Fibroblast of peridontal ligament (primary cell): ENCODE measurements at regions not wholly inside any gene's neighbourhood (a gene's known extent, or its start where the extent isn't known, plus 50 kb on each side); places are given as distances from the start of the nearest gene placed in this dataset.
A peak's percentile ranks its signal among the peaks of the same experiment; 100 is the strongest.
"Not testable (repeated sequence)": the region's sequence is repeated elsewhere in the genome, so short reads cannot be mapped to it uniquely, and the experiment has no call there.

ENCODE experiments used
- DNase-seq: peaks from one replicate; pipeline ENCODE4 v3.0.0-alpha.2; 2010; ENCODE audit errors: extremely low read depth

DNA sequence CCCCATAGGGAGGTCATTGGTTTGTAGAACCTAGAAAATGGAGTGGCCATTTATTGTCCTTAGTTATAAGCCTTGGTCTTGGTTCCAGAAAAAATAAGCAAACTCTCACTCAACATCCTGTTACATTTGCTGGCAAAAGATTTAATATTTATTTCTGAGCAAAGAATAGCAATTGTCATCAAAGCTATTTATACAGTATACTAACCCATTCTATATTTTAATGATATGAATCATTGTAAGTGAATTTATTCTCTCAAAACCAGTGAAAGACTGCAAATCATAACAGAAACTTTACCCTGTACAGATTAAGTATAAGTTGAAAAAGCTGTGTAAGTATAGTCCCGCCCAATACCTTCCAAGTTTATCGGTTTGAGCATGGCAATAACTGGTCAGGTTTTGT, 364.4 kb downstream of the CD109 start:
- DNase-seq = no peak

DNA sequence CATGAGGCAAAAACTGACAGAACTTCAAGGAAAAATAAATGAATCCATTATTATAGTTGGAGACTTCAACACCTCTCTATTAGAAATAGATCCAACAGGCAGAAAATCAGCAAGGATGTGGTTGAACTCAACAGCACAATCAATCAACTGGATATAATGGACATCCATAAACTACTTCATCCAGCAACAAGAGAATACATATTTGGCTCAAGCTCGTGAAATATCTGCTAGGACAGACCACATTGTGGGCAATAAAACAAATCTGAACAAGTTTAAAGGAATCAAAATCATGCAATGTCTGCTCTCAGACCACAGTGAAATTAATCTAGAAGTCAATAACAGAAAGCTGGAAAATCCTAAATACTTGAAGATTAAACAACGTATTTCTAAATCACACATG, 362.6 kb downstream of the CD109 start:
- DNase-seq = no peak

DNA sequence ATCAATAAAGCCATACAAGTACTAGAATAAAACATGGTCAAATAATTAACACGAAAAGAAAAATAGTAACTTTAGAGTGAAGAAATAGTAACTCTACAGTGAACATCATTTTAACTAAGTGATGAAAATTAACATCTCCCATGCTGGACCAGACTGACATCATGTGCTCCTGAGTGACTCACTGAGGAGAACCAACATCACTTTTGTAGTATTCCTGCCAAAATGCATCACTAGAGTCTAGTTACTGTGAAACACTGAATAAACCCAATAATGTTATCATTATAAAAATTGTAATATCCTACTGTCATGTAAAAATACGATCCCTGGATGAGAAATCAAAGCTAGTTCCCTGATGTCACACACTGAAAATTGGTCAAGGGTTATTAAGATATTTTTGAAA, 361.3 kb downstream of the CD109 start:
- peak; percentile 45 for DNase-seq

DNA sequence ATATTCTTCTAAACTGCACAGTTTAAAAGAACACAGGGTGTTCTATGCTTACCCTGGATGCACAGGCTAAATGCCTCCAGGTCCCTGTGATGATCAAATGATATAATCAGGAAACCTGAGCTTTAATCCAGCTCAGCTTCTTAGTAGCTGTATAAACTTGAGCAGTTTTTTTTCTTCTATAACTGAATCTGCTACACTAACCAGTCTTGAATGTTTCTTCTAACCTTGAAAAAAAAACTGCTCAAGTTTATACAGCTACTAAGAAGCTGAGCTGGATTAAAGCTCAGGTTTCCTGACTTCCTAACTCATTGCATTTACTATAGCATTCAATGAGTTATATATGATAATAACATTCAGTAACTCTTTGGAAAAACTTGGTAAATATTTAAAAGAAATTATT, 358.2 kb downstream of the CD109 start:
- no peak for DNase-seq

- no peak for DNase-seq
Observed at GRCh38 chr6:74050921-74051320, 354.9 kb downstream of the CD109 start.

GRCh38 chr6:74048387-74048786, 352.4 kb downstream of the CD109 start:
- no peak for DNase-seq

GRCh38 chr6:74044417-74045096, 348.6 kb downstream of the CD109 start:
- peak; percentile 50 for DNase-seq

DNA sequence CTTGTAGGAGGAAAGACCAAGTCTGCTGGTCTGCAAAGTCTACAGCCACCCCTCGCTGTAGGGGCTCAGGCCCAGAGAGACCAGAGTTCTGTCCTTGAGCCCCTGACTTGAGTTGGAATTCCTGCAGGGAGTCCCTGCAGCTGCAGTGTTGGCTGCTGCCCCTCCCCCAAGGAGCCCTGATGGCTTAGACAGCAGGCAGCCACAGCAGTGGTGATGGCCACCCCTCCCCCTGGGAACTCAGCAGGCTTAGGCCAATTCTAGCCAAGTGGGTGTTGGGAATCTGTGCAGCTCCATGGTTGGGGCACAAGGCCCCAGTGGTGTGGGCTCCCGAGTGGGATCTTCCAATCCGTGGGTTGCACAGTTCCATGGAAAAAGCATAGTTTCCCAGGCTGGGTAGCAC, 345.4 kb downstream of the CD109 start:
- no peak for DNase-seq

GRCh38 chr6:74018825-74019224, 322.8 kb downstream of the CD109 start:
- no peak for DNase-seq

GRCh38 chr6:74015427-74015826, 319.4 kb downstream of the CD109 start:
- no peak for DNase-seq

- peak; percentile 29 for DNase-seq
Observed at GRCh38 chr6:74000666-74001490, 304.9 kb downstream of the CD109 start.

GRCh38 chr6:73990609-73991238, 294.7 kb downstream of the CD109 start:
- DNase-seq = not testable (repeated sequence)

DNA sequence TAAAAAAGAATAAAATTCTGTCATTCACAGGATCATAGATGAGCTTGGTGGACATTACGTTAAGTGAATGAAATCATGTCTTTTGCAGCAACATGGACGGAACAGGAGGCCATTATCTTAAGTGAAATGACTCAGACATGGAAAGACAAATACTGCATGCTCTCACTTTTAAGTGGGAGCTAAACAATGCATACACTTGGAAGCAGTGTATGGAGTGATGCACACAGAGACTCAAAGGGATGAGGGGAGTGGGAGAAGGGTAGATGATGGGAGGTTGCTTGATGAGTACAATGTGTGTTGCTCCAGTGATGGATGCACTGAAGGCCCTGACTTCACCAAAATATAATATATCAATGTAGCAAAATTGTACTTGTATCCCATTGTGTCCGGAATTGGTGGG, 293.4 kb downstream of the CD109 start:
- DNase-seq = no peak

DNA sequence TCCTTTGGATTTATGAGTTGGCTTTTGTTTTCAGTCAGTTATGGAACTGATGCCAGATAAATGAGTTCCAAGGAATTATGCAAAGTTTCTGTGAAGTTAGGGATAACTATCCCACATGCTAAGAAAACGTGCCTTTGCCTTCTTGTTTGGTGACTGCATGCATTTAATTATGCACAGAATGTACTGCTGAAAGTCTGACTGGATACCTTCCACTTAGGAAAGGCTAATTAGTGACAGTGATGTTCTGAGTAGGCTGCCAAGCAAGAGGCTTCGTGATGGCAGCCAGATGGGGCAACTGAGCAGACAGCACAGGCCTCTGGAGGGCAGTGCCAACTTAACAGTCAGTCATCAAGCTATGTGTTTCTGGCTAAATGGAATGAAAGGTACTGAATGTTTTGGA, 289.9 kb downstream of the CD109 start:
- peak; percentile 75 for DNase-seq

DNA sequence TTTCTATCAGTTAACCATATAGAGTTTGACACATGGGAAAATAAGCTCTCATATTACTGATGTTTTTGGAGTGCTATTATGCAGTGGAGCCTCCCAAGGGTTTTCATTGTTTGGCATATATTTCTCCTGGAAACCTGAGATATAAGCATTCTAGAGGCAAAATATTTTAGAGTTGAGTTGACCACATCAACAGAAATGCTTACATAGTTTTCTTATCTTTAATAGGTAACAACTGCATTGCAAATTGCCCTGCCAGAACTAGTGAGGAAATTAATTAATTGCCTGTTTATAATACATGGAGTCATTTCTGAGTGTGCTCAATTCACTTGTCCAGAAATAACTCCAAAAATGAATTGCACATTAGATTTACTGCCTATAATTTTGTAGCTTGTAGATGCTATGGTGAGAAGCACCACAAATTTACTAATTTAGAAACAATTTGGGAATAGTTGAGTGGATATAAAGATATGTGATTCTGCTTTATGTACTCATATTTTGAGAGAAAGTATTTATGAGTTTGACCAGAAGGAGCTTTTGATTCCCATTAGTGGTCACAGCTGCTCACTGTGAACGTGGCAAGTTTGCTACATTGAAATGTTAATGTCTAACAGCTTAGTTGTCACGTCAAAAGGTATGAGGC, 288.7 kb downstream of the CD109 start:
- DNase-seq = peak; percentile 20

GRCh38 chr6:73983367-73983766, 287.4 kb downstream of the CD109 start:
- DNase-seq = peak; percentile 65

DNA sequence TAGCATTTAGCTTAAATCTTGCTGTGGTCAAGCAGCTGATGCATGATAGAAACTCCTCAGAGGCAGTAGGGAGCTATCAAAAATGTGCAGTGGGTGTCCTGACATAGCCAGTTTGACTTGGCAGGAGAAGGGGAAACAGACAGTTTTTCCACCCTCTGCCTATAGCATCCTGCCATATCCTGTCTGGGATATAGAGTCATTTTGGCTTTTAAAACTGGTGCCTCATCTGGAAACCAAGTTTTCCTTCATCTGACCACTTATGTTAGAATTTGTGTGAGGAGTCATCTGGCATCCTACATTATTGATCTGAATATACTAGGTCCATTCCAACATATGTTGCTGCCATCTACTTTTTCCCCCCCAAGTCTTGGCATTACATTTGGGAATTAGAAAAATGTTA, 284.1 kb downstream of the CD109 start:
- DNase-seq = no peak

- peak; percentile 33 for DNase-seq
Observed at GRCh38 chr6:73978330-73978729, 282.3 kb downstream of the CD109 start.

DNA sequence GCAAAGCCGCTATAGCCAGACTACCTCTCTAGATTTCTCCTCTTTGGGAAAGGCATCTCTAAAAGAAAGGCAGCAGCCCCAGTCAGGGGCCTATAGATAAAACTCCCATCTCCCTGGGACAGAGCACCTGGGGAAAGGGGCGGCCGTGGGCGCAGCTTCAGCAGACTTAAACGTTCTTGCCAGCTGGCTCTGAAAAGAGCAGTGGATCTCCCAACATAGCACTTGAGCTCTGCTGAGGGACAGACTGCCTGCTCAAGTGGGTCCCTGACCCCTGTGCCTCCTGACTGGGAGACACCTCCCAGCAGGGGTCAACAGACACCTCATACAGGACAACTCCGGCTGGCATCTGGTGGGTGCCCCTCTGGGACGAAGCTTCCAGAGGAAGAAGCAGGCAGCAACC, 276.5 kb downstream of the CD109 start:
- not testable (repeated sequence) for DNase-seq

- DNase-seq = peak; percentile 75
Observed at GRCh38 chr6:73969971-73970970, 274.3 kb downstream of the CD109 start.

DNA sequence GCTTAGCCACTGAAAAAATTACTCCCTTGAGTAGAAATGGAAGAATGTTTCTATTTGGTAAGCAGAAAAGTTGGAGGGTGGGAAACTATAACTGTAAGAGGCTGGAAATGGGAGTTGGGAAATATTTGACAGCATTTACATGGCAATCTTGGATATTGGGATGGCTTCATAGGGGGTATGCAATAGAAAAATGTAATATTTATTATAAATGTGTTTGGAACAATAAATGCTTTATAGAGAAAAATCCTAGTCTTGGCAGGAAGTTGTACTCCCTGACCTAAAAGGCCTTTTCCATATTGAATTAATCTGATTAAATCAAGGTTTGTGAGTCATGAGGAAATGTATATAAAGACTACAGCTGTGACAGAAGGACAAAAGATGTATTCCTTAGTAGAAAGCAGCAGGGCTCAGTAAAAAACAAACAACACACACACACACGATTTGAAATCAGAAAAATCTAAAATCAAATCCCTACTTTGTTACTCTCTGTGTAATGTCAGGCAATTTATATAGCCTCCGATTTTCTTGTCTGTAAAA, 272.3 kb downstream of the CD109 start:
- peak; percentile 31 for DNase-seq
